AG04450 (cell line): ENCODE measurements at regions not wholly inside any gene's neighbourhood (a gene's known extent, or its start where the extent isn't known, plus 50 kb on each side); places are given as distances from the start of the nearest gene placed in this dataset.

ENCODE experiments used
- CTCF ChIA-PET: fragments of 300-600, 350-600 bp; formaldehyde crosslinking; extraction: SDS; loops from one replicate; lab custom pipeline; 2022; ENCODE audit warnings: antibody characterized with exemption, inconsistent platforms; lab: Charles Lee
- POLR2A ChIA-PET: fragments of 350-600 bp; formaldehyde crosslinking; extraction: SDS; loops from one replicate; lab custom pipeline; 2021; ENCODE audit warnings: antibody characterized with exemption, inconsistent platforms; lab: Yijun Ruan, JAX
- DNase-seq: peaks from one replicate; pipeline ENCODE4 v3.0.0-alpha.2; 2011; ENCODE audit warnings: low read depth, low spot score
- H3K27ac ChIP-seq: one replicate; pipeline ENCODE4 v1.5.1; 2012; ENCODE audit warnings: low read depth, low read length, control low read depth
- H3K27me3 ChIP-seq: one replicate; pipeline ENCODE4 v1.6.0; 2012; ENCODE audit warnings: low read length; ENCODE audit not compliant: control insufficient read depth, insufficient read depth
- H3K4me3 ChIP-seq: 2 replicates; pipeline ENCODE4 v1.5.1; 2011; ENCODE audit warnings: mild to moderate bottlenecking, low read depth, low read length, control low read depth
- H3K9me3 ChIP-seq: 2 replicates; pipeline ENCODE4 v1.5.1; 2012; ENCODE audit warnings: low read length; ENCODE audit not compliant: control insufficient read depth, insufficient read depth
- TF ChIP-seq, protein P1 (sequence below): IDR thresholded peaks from 2 replicates; pipeline ENCODE4 v1.5.1; 2011; ENCODE audit warnings: low read depth, low read length, control low read depth, inconsistent platforms

DNA sequence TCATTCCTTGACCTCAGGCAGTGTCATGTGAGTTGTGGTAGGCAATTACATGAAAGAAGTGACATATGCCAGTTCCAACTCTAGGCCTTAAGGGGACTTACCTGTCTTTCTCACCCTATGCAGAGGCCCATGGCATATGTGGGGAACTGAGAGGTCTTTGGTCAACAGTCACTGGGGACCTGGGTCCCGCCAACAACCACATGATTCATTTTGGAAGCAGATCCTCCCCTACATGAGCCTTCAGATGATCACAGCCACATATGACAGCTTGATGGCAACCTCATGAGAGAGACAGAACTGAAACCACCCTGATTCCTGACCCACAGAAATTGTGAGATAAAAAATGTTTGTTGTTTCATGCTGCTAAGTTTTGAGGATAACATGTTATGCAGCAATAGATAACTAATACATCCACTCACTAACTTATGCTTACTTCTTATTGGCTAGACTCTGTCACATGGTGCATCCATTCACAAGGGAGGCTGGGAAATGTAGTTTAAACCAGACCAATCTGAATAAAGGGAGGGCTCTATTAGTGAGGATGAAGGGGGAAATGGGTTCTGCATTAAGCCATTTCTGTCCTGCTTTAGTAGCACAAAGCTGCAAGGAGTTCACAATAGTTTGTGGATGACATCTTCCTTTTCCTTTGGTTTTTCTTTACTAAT, 298.2 kb downstream of the HAPSTR1 start:
- TF ChIP-seq, protein P1, sequence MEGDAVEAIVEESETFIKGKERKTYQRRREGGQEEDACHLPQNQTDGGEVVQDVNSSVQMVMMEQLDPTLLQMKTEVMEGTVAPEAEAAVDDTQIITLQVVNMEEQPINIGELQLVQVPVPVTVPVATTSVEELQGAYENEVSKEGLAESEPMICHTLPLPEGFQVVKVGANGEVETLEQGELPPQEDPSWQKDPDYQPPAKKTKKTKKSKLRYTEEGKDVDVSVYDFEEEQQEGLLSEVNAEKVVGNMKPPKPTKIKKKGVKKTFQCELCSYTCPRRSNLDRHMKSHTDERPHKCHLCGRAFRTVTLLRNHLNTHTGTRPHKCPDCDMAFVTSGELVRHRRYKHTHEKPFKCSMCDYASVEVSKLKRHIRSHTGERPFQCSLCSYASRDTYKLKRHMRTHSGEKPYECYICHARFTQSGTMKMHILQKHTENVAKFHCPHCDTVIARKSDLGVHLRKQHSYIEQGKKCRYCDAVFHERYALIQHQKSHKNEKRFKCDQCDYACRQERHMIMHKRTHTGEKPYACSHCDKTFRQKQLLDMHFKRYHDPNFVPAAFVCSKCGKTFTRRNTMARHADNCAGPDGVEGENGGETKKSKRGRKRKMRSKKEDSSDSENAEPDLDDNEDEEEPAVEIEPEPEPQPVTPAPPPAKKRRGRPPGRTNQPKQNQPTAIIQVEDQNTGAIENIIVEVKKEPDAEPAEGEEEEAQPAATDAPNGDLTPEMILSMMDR: no peak
- Histone ChIP-seq H3K27me3 (no peaks in the 10 kb centered on the region), H3K27ac (no peak overlapping the region), H3K4me3 (no peak overlapping the region), H3K9me3 (peaks cover 8% of the 10 kb centered on the region; the same call in 1 of the 2 replicates)
- CTCF ChIA-PET: no interaction called here
- no peak for DNase-seq
- POLR2A ChIA-PET: no interaction called here

DNA sequence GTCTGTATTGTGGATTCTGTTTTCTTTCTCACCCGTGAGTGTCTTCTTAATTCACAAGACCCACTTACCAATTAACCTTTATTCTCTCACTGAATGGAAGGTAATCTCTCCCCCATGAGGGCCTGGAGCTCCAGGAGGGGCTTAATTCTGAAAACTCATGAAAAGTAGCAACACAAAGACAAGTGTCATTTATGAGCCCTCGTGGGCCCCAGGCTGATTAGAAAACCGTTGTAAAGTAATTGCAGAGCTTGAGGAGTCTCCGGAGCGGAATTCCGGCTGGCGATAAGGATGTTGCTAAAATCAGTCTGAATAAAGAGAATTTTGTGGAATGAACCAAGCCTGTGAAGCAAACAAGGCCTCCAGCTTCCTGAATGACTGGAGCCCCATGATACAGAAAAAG, 301.5 kb downstream of the HAPSTR1 start:
- Histone ChIP-seq H3K4me3 (no peak overlapping the region), H3K27ac (no peak overlapping the region), H3K27me3 (no peaks in the 10 kb centered on the region), H3K9me3 (peaks cover 3% of the 10 kb centered on the region; the same call in 1 of the 2 replicates)
- ChIA-PET CTCF (no interaction called here), POLR2A (no interaction called here)
- DNase-seq: no peak
- TF ChIP-seq, protein P1: no peak

DNA sequence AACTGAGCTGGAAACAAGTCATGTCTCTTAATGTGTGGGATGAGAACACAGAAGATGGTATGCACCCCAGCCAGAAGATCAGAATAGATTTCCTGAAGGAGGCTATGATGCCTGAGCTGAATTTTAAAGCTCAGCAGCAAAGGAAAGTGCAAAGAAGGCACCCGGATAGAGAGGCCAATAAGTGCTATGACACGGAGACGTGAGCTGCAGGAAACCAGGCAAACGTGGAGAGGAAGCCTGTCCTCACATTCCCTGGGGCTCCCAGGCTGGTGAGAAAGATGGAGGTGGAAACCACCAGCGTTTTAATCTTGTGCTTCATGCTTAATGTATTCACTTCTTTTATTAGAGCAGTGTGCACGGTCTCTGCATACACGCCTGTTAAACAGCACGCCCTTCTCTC, 302.1 kb downstream of the HAPSTR1 start:
- Histone ChIP-seq H3K9me3 (peaks cover 3% of the 10 kb centered on the region; the same call in 1 of the 2 replicates), H3K27me3 (no peaks in the 10 kb centered on the region), H3K27ac (no peak overlapping the region), H3K4me3 (no peak overlapping the region)
- DNase-seq: no peak
- ChIA-PET POLR2A (no interaction called here), CTCF (no interaction called here)
- TF ChIP-seq, protein P1: no peak

DNA sequence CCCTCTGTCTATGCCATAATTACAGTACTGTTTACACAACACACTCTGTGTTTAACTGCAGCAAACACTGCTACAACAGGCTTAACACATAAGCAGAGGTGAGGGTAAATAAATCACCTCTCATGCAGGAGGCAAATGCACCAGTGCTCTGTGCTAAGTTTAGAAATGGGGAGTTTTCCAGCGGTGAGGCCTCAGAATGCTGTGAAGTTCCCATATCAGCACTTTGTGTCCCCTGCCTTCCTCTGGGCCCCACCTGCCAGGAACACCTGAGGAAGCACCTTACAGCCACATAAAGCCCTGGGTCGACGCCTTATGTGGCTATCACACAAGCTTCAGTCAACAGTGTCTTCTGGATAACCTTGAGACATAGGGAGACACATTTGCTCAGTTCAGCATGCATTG, 304.5 kb downstream of the HAPSTR1 start:
- H3K4me3 ChIP-seq: no peak overlapping the region
- peaks cover 6% of the 10 kb centered on the region for H3K9me3 ChIP-seq
- no peaks in the 10 kb centered on the region for H3K27me3 ChIP-seq
- ChIA-PET CTCF (no interaction called here), POLR2A (no interaction called here)
- DNase-seq: no peak
- TF ChIP-seq, protein P1: no peak
- no peak overlapping the region for H3K27ac ChIP-seq

DNA sequence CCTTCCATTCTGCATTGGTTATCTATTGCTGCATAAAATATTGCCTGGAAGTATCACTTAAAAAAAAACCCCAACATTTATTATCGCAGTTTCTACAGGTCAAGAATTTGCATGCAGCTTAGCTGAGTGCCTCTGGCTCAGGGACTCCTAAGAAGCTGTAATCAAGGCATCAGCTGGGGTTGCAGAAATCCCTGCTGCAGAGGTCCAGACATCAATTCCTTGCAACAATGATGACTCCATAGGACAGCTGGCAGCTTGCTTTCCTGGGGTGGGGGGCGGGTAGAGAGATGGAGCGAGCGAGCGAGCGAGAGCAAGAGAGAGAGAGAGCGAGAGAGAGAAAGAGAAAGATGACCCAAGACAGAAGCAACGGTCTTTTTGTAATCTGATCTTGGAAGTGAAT, 308.1 kb downstream of the HAPSTR1 start:
- CTCF ChIA-PET: no interaction called here

More for the DNA sequence above, 308.1 kb downstream of the HAPSTR1 start:
- POLR2A ChIA-PET: no interaction called here
- no peak for DNase-seq
- H3K27ac ChIP-seq: no peak overlapping the region
- H3K27me3 ChIP-seq: no peaks in the 10 kb centered on the region
- H3K9me3 ChIP-seq: peaks cover 11% of the 10 kb centered on the region
- H3K4me3 ChIP-seq: no peak overlapping the region
- TF ChIP-seq, protein P1: no peak
